ENCODE measurements at regions not wholly inside any gene's neighbourhood (a gene's known extent, or its start where the extent isn't known, plus 50 kb on each side); places are given as distances from the start of the nearest gene placed in this dataset.

DNA sequence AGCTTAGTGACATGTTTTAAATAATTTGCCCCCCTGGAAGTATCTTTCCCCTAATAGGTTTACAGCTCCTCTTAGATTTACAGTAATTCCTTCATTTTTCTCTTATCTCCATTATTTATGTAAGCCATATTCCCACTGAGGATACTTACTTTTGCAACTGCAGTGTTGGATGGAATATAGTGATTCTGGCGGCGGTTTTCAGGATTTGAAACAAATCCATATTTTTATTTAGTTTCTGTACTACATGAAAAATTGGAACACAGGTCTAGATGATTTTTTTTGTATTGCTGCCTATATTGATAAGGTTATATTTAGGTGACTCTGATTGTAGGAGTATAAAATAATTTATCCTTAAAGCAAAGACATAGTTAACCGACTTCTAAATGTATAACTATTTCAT, 391.6 kb upstream of the SUCLG2 start:
- H3K4me3 ChIP-seq (ENCODE audit: low read depth, low read length), result no peak overlapping the region
- TF ChIP-seq, protein P1, sequence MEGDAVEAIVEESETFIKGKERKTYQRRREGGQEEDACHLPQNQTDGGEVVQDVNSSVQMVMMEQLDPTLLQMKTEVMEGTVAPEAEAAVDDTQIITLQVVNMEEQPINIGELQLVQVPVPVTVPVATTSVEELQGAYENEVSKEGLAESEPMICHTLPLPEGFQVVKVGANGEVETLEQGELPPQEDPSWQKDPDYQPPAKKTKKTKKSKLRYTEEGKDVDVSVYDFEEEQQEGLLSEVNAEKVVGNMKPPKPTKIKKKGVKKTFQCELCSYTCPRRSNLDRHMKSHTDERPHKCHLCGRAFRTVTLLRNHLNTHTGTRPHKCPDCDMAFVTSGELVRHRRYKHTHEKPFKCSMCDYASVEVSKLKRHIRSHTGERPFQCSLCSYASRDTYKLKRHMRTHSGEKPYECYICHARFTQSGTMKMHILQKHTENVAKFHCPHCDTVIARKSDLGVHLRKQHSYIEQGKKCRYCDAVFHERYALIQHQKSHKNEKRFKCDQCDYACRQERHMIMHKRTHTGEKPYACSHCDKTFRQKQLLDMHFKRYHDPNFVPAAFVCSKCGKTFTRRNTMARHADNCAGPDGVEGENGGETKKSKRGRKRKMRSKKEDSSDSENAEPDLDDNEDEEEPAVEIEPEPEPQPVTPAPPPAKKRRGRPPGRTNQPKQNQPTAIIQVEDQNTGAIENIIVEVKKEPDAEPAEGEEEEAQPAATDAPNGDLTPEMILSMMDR (IDR thresholded peaks at IDR 0.05; ENCODE audit: insufficient read depth, low read depth, low read length), result no peak
- no peak for DNase-seq (ENCODE audit: low read depth)

DNA sequence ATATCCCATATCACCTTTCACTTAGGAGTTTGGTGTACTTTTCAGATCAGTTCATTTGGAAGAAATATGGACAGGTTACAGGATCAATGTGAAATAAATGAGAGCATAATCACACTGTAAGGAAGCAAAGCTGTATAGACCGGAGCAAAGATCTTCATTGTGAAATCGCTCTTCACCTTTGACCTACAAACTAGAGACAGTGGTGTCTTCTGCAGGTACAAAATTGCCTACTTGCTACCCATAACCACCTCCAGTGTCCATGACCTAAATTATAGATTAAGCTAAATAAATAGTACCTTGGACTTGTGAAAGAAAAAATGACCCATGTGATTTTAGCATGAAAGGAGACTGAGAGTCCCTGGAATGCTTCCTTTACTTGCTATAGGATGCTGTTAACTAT, 379.5 kb upstream of the SUCLG2 start:
- TF ChIP-seq, protein P1 (IDR thresholded peaks at IDR 0.05; ENCODE audit: insufficient read depth, low read depth, low read length), result no peak
- no peak for DNase-seq (ENCODE audit: low read depth)

DNA sequence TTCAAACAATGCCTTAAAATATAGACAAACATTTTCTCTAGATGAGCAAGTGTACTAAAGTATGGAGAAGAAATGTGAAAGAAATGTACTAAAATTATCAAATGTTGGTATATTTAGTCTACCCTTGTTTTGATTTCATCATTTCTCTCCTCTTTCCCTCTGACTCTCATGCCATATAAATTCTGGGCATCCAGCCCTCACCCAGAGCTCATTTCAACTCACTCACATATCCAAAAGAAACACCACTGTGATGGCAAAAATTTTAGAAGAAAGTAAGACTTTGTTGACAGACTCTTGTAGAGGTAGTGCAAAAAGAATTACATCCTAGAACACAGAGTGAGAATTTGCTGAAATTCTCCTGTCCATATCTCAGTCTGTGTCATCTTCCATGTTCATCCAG, 377.8 kb upstream of the SUCLG2 start:
- TF ChIP-seq, protein P1 (IDR thresholded peaks at IDR 0.05; ENCODE audit: insufficient read depth, low read depth, low read length), result no peak
- H3K4me3 ChIP-seq (ENCODE audit: low read depth, low read length), result no peak overlapping the region
- DNase-seq (ENCODE audit: low read depth), result no peak

More for the DNA sequence above, 379.5 kb upstream of the SUCLG2 start:
- H3K4me3 ChIP-seq (ENCODE audit: low read depth, low read length), result no peak overlapping the region

DNA sequence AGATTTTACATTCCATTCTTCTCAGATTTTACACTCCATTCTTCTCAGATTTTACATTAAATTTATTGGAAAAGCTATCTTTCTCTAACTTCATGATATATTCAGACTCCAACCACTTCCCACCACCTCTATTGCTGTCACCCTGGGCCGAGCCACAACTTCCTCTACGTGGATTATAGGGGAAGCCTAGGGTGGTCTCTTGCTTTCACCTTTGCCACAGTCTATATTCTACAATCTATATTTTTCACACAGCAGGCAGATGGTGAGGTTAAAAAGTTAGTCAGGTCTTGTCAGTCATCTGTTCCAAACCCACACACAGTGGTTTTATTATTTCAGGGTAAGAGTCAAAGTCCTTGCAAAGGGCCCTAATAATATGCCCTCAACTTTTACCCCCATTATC, 370.8 kb upstream of the SUCLG2 start:
- DNase-seq (ENCODE audit: low read depth), result no peak
- TF ChIP-seq, protein P1 (IDR thresholded peaks at IDR 0.05; ENCODE audit: insufficient read depth, low read depth, low read length), result no peak
- H3K4me3 ChIP-seq (ENCODE audit: low read depth, low read length), result no peak overlapping the region

DNA sequence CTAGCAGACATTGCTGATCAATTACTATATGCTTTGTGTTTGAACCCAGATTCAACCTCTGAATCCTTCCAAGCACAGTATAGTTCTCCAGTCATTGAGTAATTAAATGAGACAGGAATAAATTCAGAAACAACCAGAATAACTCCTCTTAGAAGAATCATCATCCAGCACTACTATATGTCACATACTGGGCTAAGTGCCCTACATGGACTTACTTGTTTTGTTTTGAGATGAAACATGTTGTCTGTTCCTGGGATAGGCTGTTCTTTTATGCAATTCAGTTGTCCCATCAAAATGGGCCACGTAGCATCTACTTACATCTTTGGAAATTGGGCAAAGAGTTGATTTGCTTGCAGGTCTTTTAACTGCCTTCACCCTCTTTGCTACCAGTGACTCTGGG, 365.5 kb upstream of the SUCLG2 start:
- TF ChIP-seq, protein P1 (IDR thresholded peaks at IDR 0.05; ENCODE audit: insufficient read depth, low read depth, low read length), result no peak
- no peak overlapping the region for H3K4me3 ChIP-seq (ENCODE audit: low read depth, low read length)
- no peak for DNase-seq (ENCODE audit: low read depth)

DNA sequence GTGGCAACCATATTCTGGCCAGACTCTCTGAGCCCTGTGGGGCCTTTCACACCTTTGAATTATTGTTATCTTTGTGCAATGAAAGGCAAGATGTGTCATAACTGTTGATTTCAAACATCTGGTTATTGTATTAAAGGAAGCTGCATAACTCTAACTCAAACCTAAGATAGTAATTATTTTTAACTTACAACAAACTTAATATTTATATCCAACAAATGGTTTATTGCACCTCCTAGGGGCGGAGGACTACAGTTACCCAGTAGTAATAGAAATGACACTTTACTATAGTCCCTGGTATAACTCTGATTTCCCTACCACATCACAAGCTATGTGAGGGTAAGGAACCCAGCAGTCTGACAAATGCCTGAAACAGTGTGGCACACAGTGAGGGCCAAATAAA, 363.9 kb upstream of the SUCLG2 start:
- peak; percentile 3 for DNase-seq (ENCODE audit: low read depth)
- TF ChIP-seq, protein P1 (IDR thresholded peaks at IDR 0.05; ENCODE audit: insufficient read depth, low read depth, low read length), result peak; percentile 26
- no peak overlapping the region for H3K4me3 ChIP-seq (ENCODE audit: low read depth, low read length)

DNA sequence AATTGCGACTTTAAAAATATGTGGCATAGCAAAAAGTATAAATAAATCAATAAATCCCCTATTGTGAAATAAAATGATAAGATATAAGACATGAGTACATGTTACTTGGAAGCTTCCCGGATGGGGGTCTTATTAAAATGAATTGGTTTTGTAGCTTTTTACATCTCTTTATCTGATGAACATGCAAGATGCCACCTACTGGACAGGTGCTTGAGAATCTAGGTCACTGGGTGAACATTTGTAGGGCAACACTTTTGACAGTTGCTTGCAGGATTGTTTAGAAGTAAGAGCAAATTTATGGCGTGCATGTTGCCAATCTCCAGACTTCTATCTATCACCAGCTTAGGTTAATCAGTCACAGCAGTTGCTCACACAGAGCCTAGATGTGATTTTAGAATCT, 362.7 kb upstream of the SUCLG2 start:
- no peak overlapping the region for H3K4me3 ChIP-seq (ENCODE audit: low read depth, low read length)
- TF ChIP-seq, protein P1 (IDR thresholded peaks at IDR 0.05; ENCODE audit: insufficient read depth, low read depth, low read length), result no peak
- DNase-seq (ENCODE audit: low read depth), result no peak
